Thyroid gland (tissue), 4 donors: ENCODE measurements at regions not wholly inside any gene's neighbourhood (a gene's known extent, or its start where the extent isn't known, plus 50 kb on each side); places are given as distances from the start of the nearest gene placed in this dataset.

ENCODE experiments used
- DNase-seq, 2 donors: peaks; one replicate each; pipeline ENCODE4 v3.0.0-alpha.2; 2019
- H3K27ac ChIP-seq, 3 donors: fragments of 200-600 bp; sonication (generic); 1 replicate in 2 of 3; 2 replicates in 1 of 3; pipeline ENCODE4 v1.5.1; 2016 to 2019; ENCODE audit warnings: mild to moderate bottlenecking in 1 of 3, moderate library complexity in 1 of 3
- H3K27me3 ChIP-seq: fragments of 200-600 bp; sonication (generic); one replicate; pipeline ENCODE4 v1.5.1; 2019
- H3K36me3 ChIP-seq, 2 donors: fragments of 200-600 bp; sonication (generic); one replicate each; pipeline ENCODE4 v1.5.1; 2016 to 2019
- H3K4me1 ChIP-seq, 2 donors: fragments of 200-600 bp; sonication (generic); one replicate each; pipeline ENCODE4 v1.5.1; 2017 to 2019
- H3K4me3 ChIP-seq, 3 donors: fragments of 200-600 bp; sonication (generic); replicated peaks in 1 of 3; 1 replicate in 2 of 3; 2 replicates in 1 of 3; pipeline ENCODE4 v1.5.1; 2016; ENCODE audit warnings: mild to moderate bottlenecking in 1 of 3
- H3K9me3 ChIP-seq: fragments of 200-600 bp; sonication (generic); one replicate; pipeline ENCODE4 v1.5.1; 2017
- CTCF ChIP-seq, 6 experiments: fragments of 200-600 bp in 3 of 6; fragments of 450-650 bp in 3 of 6; sonication (generic) in 3 of 6; IDR thresholded peaks; one replicate each; pipeline ENCODE4 v1.5.1; 2016 to 2019; ENCODE audit warnings: antibody characterized with exemption in 6 of 6, mild to moderate bottlenecking in 2 of 6, inconsistent platforms in 1 of 6, moderate library complexity in 1 of 6
- POLR2A ChIP-seq, 2 donors: fragments of 450-650 bp; IDR thresholded peaks; one replicate each; pipeline ENCODE4 v1.6.1; 2017; ENCODE audit warnings: antibody characterized with exemption in 2 of 2, mild to moderate bottlenecking in 2 of 2, moderate library complexity in 1 of 2
- WGBS, 2 donors: methylation state at CpG; one replicate each; pipeline ENCODE4 v1.1.5; 2017; 5-methylcytosine and 5-hydroxymethylcytosine counted together
- intact Hi-C: fragments of 100-400 bp; cut with DNase I; formaldehyde crosslinking; loops from one replicate; pipeline ENCODE4 v1.15.1; 2023

DNA sequence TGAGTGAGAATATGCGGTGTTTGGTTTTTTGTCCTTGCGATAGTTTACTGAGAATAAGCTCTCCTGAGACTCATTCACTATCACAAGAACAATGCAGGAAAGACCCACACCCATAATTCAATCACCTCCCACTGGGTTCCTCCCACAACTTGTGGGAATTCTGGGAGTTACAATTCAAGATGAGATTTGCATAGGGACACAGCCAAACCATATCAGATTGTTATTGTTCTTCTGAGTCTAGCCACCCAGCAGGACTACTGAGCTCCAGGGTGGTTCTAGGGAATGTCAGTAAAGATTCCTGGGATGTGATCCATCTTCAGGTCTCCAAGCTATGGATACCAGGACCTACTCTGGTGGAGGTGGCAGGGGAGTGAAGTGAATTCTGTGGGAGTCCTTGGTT is 2075.1 kb upstream of the CDH9 start:
- no peak overlapping the region for H3K27ac ChIP-seq
- H3K9me3 ChIP-seq: no peaks in the 10 kb centered on the region
- no peak overlapping the region for H3K4me3 ChIP-seq
- DNase-seq: no peak
- TF ChIP-seq CTCF (IDR thresholded peaks at IDR 0.05) (no peak), POLR2A (IDR thresholded peaks at IDR 0.05) (no peak)
- no peaks in the 10 kb centered on the region for H3K27me3 ChIP-seq
- 100% methylated on average over 2 of the region's 2 CpGs for WGBS, 2 donors
- no peaks in the 10 kb centered on the region for H3K36me3 ChIP-seq
- H3K4me1 ChIP-seq: no peaks in the 10 kb centered on the region
- intact Hi-C loops: no loop called here

DNA sequence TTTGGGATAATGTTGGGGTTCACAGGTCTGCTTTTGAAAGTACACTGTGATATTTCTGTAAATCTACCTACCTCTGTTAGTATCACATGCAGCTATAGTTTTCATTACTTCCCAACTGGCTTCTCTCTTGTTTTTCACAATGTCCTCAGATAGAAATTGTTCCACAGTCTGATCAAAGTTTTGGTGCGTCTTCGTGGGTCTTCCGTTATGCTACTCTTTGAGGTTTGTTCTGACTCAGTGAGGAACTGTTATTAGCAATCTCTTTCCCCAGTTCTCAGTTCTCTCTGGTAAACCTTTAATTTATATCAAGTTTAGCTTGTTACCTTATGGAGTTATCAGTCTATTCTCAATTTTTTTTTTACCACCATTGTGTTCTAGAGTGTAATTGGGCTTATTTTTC is 2061.2 kb upstream of the CDH9 start:
- no peak for TF ChIP-seq CTCF (IDR thresholded peaks at IDR 0.05)
- no peak for TF ChIP-seq POLR2A (IDR thresholded peaks at IDR 0.05)
- H3K4me1 ChIP-seq: no peaks in the 10 kb centered on the region
- intact Hi-C loops: no loop called here
- no peak overlapping the region for H3K4me3 ChIP-seq
- whole genome bisulfite sequencing, 2 donors: 87 to 97% methylated on average over 3 of the region's 3 CpGs
- H3K9me3 ChIP-seq: no peaks in the 10 kb centered on the region
- no peak overlapping the region for H3K27ac ChIP-seq
- no peaks in the 10 kb centered on the region for H3K36me3 ChIP-seq
- no peak for DNase-seq
- no peaks in the 10 kb centered on the region for H3K27me3 ChIP-seq

DNA sequence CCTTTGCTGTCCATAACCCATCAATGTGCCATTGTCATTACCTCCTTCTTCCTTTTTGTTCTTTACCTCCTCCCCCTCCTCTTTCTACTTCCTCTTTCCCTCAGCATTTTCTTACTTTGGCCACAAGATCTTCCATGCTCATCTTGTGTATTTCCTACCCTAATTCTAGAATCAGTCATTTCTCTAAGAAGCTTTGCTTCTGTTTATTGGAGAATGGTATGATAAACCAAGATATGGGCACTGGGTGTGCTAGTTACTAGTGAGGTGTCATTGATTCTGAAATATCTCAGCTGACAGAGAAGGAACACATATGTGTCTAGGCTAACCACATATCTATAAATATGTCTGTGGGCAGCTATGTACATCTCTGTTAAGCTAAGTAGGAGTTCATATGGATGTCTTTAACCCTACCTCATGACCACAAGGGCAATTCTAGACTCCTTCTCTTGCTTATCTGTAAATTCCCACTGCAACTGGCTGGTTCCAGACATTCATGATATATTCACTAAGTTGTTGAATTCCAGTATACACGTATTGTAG is 2051.3 kb upstream of the CDH9 start:
- intact Hi-C loops: no loop called here
- H3K27ac ChIP-seq: no peak overlapping the region
- no peaks in the 10 kb centered on the region for H3K4me1 ChIP-seq
- no peaks in the 10 kb centered on the region for H3K36me3 ChIP-seq
- whole genome bisulfite sequencing, 2 donors: 81 to 87% methylated on average over 1 of the region's 1 CpG
- TF ChIP-seq POLR2A (IDR thresholded peaks at IDR 0.05): no peak
- H3K4me3 ChIP-seq: no peak overlapping the region
- DNase-seq: no peak
- no peaks in the 10 kb centered on the region for H3K9me3 ChIP-seq
- no peaks in the 10 kb centered on the region for H3K27me3 ChIP-seq

- H3K27ac ChIP-seq: no peak overlapping the region
- H3K4me1 ChIP-seq: no peaks in the 10 kb centered on the region
- H3K36me3 ChIP-seq: no peaks in the 10 kb centered on the region
- intact Hi-C loops: no loop called here
- no peaks in the 10 kb centered on the region for H3K27me3 ChIP-seq
- WGBS, 2 donors: 76 to 82% methylated on average over 2 of the region's 2 CpGs
- DNase-seq: no peak
- no peak for TF ChIP-seq CTCF (IDR thresholded peaks at IDR 0.05)
- TF ChIP-seq POLR2A (IDR thresholded peaks at IDR 0.05): no peak
- no peaks in the 10 kb centered on the region for H3K9me3 ChIP-seq
- no peak overlapping the region for H3K4me3 ChIP-seq
Observed at GRCh38 chr5:29085142-29085541, 2046.8 kb upstream of the CDH9 start.

GRCh38 chr5:29079771-29080170 is 2041.4 kb upstream of the CDH9 start:
- Histone ChIP-seq H3K27me3 (no peaks in the 10 kb centered on the region), H3K4me3 (no peak overlapping the region), H3K4me1 (no peaks in the 10 kb centered on the region), H3K36me3 (no peaks in the 10 kb centered on the region), H3K27ac (no peak overlapping the region), H3K9me3 (no peaks in the 10 kb centered on the region)
- intact Hi-C loops: no loop called here
- TF ChIP-seq POLR2A (IDR thresholded peaks at IDR 0.05) (no peak), CTCF (IDR thresholded peaks at IDR 0.05) (no peak)
- DNase-seq: no peak
- WGBS, 2 donors: 66 to 68% methylated on average over 3 of the region's 3 CpGs

DNA sequence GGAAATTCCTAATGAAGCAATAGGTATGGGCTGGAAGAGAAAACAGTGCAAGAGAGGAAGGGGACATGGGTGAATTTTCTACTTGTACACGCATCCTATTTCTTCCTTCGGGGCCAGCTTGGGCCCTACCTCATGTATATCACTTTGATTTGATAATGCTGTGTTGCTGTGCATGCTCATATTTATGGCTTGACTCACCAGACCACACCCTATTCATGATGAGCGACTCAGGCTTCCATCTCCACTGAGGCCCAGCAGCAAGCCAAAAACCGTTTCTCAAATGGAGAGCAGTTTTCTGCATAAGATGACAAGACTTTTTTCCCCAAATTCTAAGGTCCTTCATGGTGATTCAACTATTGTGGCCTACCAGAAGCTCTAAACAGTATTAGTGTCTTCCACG is 2039.1 kb upstream of the CDH9 start:
- Histone ChIP-seq H3K27me3 (no peaks in the 10 kb centered on the region), H3K9me3 (no peaks in the 10 kb centered on the region), H3K27ac (no peak overlapping the region), H3K36me3 (no peaks in the 10 kb centered on the region), H3K4me3 (no peak overlapping the region), H3K4me1 (no peaks in the 10 kb centered on the region)
- intact Hi-C loops: no loop called here
- TF ChIP-seq CTCF (IDR thresholded peaks at IDR 0.05) (no peak), POLR2A (IDR thresholded peaks at IDR 0.05) (no peak)
- DNase-seq: no peak
- 63 to 70% methylated on average over 4 to 5 of the region's 5 CpGs for WGBS, 2 donors
